ENCODE measurements at regions not wholly inside any gene's neighbourhood (a gene's known extent, or its start where the extent isn't known, plus 50 kb on each side); places are given as distances from the start of the nearest gene placed in this dataset.

DNA sequence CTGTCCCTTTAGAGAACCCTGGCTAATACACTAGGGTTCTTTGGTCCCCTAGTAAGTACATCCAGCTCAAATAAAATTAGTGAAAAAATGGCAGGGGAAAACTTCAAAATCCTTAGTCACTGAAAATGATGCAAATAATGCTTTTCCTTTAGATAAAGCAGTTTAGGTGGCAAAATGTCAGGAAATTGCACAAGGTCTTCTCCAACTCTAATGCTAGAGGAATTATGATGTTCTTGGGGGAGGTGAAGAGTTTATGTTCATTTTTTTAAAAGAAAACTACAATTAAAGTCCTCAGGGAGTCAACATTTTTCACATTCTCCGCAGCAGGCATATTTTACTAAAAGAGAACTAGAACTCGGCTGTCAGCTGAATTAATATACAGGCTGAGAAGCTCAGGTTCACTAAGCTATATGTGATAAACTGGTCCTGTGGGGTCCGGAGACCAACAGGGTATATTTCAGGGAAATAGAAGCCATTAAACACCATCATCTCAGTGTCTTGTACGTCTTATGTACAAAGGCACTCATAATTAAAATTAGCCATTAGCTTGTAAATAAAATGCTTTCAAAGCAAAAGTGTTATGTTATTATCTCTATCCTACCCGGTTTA is 1164.7 kb upstream of the AUTS2 start:
- no peak for TF ChIP-seq POLR2A (IDR thresholded peaks at IDR 0.05)
- TF ChIP-seq, protein P1, sequence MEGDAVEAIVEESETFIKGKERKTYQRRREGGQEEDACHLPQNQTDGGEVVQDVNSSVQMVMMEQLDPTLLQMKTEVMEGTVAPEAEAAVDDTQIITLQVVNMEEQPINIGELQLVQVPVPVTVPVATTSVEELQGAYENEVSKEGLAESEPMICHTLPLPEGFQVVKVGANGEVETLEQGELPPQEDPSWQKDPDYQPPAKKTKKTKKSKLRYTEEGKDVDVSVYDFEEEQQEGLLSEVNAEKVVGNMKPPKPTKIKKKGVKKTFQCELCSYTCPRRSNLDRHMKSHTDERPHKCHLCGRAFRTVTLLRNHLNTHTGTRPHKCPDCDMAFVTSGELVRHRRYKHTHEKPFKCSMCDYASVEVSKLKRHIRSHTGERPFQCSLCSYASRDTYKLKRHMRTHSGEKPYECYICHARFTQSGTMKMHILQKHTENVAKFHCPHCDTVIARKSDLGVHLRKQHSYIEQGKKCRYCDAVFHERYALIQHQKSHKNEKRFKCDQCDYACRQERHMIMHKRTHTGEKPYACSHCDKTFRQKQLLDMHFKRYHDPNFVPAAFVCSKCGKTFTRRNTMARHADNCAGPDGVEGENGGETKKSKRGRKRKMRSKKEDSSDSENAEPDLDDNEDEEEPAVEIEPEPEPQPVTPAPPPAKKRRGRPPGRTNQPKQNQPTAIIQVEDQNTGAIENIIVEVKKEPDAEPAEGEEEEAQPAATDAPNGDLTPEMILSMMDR (IDR thresholded peaks at IDR 0.05), result no peak
- 80 to 84% methylated on average over 5 of the region's 5 CpGs for WGBS, 2 donors

DNA sequence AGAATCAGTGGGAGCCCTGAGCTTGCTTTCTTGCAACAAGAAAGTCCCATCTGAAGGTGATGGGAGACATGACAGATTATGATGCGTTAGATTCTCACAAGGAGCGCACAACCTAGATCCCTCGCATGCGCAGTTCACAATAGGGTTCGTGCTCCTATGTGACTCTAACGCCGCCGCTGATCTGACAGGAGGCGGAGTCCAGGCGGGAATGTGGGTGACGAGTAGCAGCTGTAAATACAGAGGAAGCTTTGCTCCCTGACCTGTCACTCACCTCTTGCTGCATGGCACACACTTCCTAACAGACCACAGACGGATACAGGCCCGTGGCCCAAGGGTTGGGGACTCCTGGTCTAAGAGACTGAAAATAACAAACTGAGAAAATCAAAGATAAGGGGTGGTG is 1163.4 kb upstream of the AUTS2 start:
- H3K4me3 ChIP-seq (replicated peaks in 1 of 3), result no peak overlapping the region
- DNase-seq, result peak in 1 of 2 donors; percentile 6
- intact Hi-C loops (cut with DNase I), result no loop called here
- H3K4me1 ChIP-seq, result no peaks in the 10 kb centered on the region
- 74 to 80% methylated on average over 13 of the region's 13 CpGs for WGBS, 2 donors
- H3K36me3 ChIP-seq, result no peaks in the 10 kb centered on the region
- H3K9me3 ChIP-seq, result no peaks in the 10 kb centered on the region
- H3K27me3 ChIP-seq, result no peaks in the 10 kb centered on the region
- TF ChIP-seq POLR2A (IDR thresholded peaks at IDR 0.05), result no peak
- TF ChIP-seq, protein P1 (IDR thresholded peaks at IDR 0.05), result no peak
- H3K27ac ChIP-seq, result no peak overlapping the region

More for the DNA sequence above, 1164.7 kb upstream of the AUTS2 start:
- Histone ChIP-seq H3K4me3 (replicated peaks in 1 of 3) (no peak overlapping the region), H3K4me1 (no peaks in the 10 kb centered on the region), H3K9me3 (no peaks in the 10 kb centered on the region), H3K27me3 (no peaks in the 10 kb centered on the region), H3K36me3 (no peaks in the 10 kb centered on the region), H3K27ac (no peak overlapping the region)
- intact Hi-C loops (cut with DNase I), result no loop called here
- DNase-seq, result no peak

DNA sequence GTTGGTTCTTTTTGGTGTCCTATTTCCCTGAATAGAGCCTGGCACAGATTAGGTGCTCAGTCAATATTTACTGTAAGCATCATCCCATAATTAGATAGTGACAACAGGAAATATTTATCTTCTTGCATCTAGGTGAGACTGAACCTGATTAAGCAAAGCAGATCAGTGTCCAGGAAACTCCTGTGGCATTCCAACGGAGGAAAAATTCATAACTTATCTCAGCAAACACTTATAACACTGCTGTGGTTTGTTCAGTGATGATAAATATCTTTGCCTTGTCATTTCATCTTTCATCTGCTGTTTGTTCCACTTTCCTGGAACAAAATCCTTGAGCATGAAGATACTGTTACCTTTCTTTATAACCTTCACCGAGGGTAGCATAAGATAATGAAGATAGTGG is 1160.3 kb upstream of the AUTS2 start:
- TF ChIP-seq, protein P1 (IDR thresholded peaks at IDR 0.05), result no peak
- no peak for TF ChIP-seq POLR2A (IDR thresholded peaks at IDR 0.05)
- Histone ChIP-seq H3K27me3 (no peaks in the 10 kb centered on the region), H3K27ac (no peak overlapping the region), H3K9me3 (no peaks in the 10 kb centered on the region), H3K4me1 (no peaks in the 10 kb centered on the region), H3K36me3 (no peaks in the 10 kb centered on the region), H3K4me3 (replicated peaks in 1 of 3) (no peak overlapping the region)
- DNase-seq, result no peak
- 79 to 81% methylated on average over 2 of the region's 2 CpGs for WGBS, 2 donors
- intact Hi-C loops (cut with DNase I), result no loop called here

DNA sequence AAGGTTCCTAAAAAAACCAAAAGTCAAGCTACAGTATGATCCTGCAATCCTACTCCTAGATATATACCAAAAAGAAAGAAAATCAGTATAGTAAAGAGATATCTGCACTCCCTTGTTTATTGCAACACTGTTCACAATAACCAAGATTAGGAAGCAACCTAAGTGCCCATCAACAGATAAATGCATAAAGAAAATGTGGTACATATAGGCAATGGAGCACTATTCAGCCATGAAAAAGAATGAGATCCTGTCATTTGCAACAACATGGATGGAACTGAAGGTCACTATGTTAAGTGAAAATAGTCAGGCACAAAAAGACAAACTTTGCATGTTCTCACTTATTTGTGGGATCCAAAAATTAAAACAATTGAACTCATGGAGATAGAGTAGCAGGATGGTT is 1159.5 kb upstream of the AUTS2 start:
- intact Hi-C loops (cut with DNase I), result no loop called here
- no peak overlapping the region for H3K27ac ChIP-seq
- H3K4me3 ChIP-seq (replicated peaks in 1 of 3), result no peak overlapping the region
- H3K9me3 ChIP-seq, result no peaks in the 10 kb centered on the region
- H3K27me3 ChIP-seq, result no peaks in the 10 kb centered on the region
- no peaks in the 10 kb centered on the region for H3K36me3 ChIP-seq
- TF ChIP-seq POLR2A (IDR thresholded peaks at IDR 0.05), result no peak
- TF ChIP-seq, protein P1 (IDR thresholded peaks at IDR 0.05), result no peak
- H3K4me1 ChIP-seq, result no peaks in the 10 kb centered on the region
- DNase-seq, result no peak

DNA sequence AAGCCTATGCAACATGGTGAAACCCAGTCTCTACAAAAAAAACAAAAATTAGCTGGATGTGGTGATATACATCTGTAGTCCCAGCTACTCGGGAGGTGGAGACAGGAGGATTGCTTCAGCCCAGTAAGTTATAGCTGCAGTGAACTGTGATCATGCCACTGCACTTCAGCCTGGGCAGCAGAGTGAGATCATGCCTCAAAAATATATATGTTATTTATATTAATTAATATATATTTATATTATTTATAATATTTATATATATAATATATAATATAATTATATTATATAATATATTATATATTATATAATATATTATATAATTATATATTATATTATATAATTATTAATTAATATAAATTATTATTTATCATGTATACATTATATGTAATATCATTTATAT is 1158.4 kb upstream of the AUTS2 start:
- Histone ChIP-seq H3K9me3 (no peaks in the 10 kb centered on the region), H3K4me3 (replicated peaks in 1 of 3) (no peak overlapping the region), H3K36me3 (no peaks in the 10 kb centered on the region), H3K4me1 (no peaks in the 10 kb centered on the region), H3K27me3 (no peaks in the 10 kb centered on the region), H3K27ac (no peak overlapping the region)
- TF ChIP-seq, protein P1 (IDR thresholded peaks at IDR 0.05), result no peak
- TF ChIP-seq POLR2A (IDR thresholded peaks at IDR 0.05), result no peak
- 83 to 93% methylated on average over 1 of the region's 1 CpG for WGBS, 2 donors
- intact Hi-C loops (cut with DNase I), result no loop called here
- no peak for DNase-seq
